ENCODE measurements at regions not wholly inside any gene's neighbourhood (a gene's known extent, or its start where the extent isn't known, plus 50 kb on each side); places are given as distances from the start of the nearest gene placed in this dataset.

DNA sequence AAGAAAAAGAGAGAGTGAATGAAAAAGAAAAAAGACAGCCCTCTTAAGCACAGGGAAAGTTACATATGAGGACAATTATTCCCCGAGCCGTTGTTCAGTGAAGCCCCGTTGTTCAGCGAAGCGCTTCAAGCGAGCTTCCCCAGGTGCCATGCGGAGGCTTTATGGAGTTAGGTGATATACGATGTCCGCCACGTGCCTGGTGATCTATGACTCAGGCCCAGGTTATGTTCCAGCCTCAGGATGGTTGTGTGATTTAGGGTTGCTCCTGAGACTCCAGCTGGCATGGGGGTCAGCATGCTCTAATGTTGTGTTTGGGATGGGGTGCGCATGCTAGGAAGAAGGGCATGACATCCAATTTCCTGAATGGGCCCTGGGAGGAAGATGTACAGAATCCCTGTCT is 365.6 kb downstream of the CDK5RAP2 start:
- H3K4me3 ChIP-seq: no peak overlapping the region
- DNase-seq (no peak), ATAC-seq (no peak)
- H3K4me1 ChIP-seq: no peaks in the 10 kb centered on the region
- no peaks in the 10 kb centered on the region for H3K36me3 ChIP-seq
- no peaks in the 10 kb centered on the region for H3K27me3 ChIP-seq
- TF ChIP-seq, protein P1, sequence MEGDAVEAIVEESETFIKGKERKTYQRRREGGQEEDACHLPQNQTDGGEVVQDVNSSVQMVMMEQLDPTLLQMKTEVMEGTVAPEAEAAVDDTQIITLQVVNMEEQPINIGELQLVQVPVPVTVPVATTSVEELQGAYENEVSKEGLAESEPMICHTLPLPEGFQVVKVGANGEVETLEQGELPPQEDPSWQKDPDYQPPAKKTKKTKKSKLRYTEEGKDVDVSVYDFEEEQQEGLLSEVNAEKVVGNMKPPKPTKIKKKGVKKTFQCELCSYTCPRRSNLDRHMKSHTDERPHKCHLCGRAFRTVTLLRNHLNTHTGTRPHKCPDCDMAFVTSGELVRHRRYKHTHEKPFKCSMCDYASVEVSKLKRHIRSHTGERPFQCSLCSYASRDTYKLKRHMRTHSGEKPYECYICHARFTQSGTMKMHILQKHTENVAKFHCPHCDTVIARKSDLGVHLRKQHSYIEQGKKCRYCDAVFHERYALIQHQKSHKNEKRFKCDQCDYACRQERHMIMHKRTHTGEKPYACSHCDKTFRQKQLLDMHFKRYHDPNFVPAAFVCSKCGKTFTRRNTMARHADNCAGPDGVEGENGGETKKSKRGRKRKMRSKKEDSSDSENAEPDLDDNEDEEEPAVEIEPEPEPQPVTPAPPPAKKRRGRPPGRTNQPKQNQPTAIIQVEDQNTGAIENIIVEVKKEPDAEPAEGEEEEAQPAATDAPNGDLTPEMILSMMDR (IDR thresholded peaks at IDR 0.05): no peak
- intact Hi-C loops (cut with DNase I): no loop called here
- H3K27ac ChIP-seq: no peak overlapping the region
- no peaks in the 10 kb centered on the region for H3K9me3 ChIP-seq

DNA sequence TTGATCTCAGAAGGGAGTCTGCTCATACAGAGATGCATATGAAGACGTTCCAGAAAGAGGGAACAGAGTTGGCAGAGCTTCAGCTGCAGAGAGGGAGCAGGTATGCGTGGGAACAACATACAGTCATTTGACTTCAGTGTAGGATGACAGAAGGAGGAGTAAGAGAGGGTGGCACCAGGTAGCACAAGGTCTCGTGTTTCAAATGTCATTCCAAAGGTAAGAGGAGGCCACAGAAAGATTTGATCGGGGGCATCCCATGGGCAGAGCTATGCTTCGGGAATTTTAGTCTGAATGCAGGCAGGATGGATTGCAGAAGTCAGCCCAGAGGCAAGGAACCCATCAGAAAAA is 367.1 kb downstream of the CDK5RAP2 start:
- Histone ChIP-seq H3K36me3 (no peaks in the 10 kb centered on the region), H3K27me3 (no peaks in the 10 kb centered on the region), H3K4me1 (no peaks in the 10 kb centered on the region), H3K27ac (no peak overlapping the region), H3K4me3 (no peak overlapping the region), H3K9me3 (no peaks in the 10 kb centered on the region)
- intact Hi-C loops (cut with DNase I): no loop called here
- TF ChIP-seq, protein P1 (IDR thresholded peaks at IDR 0.05): no peak
- DNase-seq (no peak), ATAC-seq (no peak)

DNA sequence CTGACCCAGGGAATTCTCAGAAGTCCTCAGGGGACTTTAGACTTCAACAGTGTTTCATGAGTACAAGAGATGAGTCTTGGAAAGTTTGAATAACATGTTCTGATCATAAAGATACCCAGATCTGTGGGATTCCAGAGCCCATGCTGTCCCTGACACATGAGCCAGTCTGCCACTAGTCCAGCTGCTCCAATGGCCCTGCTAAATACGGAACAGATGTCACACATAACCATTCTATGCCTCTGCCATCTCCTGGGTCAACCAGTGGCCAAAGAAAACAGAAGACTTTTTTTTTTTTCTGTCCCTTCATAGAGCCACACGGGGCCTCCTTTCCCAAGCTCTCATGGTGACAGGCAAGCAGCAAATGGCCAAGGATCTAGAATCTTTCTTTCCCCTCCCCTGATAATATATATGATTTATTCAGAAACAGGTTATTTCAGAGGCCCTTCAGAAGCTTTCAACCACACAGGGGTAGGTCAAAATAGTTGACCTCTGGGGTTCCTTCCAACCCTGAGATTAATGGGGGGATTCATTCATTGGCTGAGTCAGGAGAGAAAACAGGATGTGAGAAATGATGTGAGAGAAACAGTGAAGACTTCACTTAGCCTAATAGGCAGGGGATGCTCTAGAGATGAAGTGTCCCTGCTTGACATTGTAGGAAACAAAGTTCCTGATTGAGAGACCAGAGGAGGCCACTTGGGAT is 367.7 kb downstream of the CDK5RAP2 start:
- Histone ChIP-seq H3K4me3 (no peak overlapping the region), H3K27me3 (no peaks in the 10 kb centered on the region), H3K27ac (no peak overlapping the region), H3K4me1 (no peaks in the 10 kb centered on the region), H3K36me3 (no peaks in the 10 kb centered on the region), H3K9me3 (no peaks in the 10 kb centered on the region)
- TF ChIP-seq, protein P1 (IDR thresholded peaks at IDR 0.05): no peak
- ATAC-seq: no peak
- DNase-seq: no peak
- intact Hi-C loops (cut with DNase I): no loop called here

DNA sequence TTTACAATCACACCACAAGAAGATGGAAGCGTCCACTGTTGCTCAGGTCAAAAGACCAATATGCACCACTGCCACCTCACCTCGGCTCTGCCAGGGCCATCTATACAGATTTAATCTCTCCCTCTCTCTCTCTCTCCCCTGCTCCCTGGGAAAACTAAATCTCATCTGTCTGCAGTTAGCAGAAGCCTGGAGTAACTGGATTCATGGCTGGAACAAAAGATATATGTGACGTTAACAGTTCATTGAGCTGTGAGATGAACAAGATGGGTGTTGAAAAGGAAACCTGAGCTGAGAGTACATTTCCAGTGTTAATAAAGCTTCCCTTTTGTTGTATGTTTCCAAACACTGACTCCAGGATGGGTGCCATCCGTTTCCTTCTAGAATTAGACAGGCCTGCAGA is 369.7 kb downstream of the CDK5RAP2 start:
- no peaks in the 10 kb centered on the region for H3K4me1 ChIP-seq
- no peaks in the 10 kb centered on the region for H3K9me3 ChIP-seq
- no peak for DNase-seq
- no peak overlapping the region for H3K27ac ChIP-seq
- TF ChIP-seq, protein P1 (IDR thresholded peaks at IDR 0.05): no peak
- no peaks in the 10 kb centered on the region for H3K27me3 ChIP-seq
- ATAC-seq: no peak
- H3K36me3 ChIP-seq: no peaks in the 10 kb centered on the region
- intact Hi-C loops (cut with DNase I): no loop called here
- no peak overlapping the region for H3K4me3 ChIP-seq

DNA sequence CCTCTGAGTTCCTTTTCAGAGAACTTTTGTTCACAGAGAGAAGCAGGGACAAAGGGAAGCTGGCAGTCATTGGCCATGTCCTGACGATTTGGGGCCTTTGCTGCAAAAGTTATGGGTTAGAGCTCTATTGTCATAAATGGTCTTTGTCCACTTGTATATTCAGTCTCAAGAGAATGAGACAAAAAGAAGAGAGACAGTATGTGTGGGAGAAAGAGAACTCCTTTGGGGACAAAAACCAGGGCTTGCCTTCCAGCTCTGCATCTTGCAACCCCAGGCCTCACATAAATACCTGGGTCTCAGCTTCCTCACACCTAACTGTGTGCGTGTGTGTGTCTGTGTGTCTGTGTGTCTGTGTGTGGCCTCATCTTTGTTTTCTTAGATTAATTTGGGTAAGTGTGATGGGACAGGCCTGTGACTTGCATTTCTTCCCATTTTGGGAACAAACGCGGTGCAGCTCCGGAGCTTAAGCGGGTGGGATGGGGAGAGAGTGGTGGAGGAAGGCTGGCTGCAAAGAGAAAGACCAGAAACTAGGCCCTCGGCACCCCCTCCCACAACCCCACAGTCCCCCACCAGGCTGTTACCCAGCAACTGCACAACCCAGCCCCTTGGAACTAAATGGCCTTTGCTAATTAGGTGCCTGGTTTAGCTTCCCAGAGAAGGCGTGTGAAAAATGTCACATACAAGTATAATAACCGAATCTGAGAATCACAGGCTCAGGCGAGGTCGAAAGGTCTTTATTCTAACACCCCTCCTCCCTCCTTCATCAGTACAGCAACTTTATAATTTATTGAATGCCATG is 376.9 kb downstream of the CDK5RAP2 start:
- H3K36me3 ChIP-seq: no peaks in the 10 kb centered on the region
- no peak for ATAC-seq
- no peaks in the 10 kb centered on the region for H3K9me3 ChIP-seq
- no peaks in the 10 kb centered on the region for H3K27me3 ChIP-seq
- intact Hi-C loops (cut with DNase I): no loop called here
- TF ChIP-seq, protein P1 (IDR thresholded peaks at IDR 0.05): no peak
- no peaks in the 10 kb centered on the region for H3K4me1 ChIP-seq
- DNase-seq: no peak
- H3K4me3 ChIP-seq: no peak overlapping the region
- no peak overlapping the region for H3K27ac ChIP-seq
